ENCODE measurements at regions not wholly inside any gene's neighbourhood (a gene's known extent, or its start where the extent isn't known, plus 50 kb on each side); places are given as distances from the start of the nearest gene placed in this dataset.
"Not testable (repeated sequence)": the region's sequence is repeated elsewhere in the genome, so short reads cannot be mapped to it uniquely, and the experiment has no call there.

DNA sequence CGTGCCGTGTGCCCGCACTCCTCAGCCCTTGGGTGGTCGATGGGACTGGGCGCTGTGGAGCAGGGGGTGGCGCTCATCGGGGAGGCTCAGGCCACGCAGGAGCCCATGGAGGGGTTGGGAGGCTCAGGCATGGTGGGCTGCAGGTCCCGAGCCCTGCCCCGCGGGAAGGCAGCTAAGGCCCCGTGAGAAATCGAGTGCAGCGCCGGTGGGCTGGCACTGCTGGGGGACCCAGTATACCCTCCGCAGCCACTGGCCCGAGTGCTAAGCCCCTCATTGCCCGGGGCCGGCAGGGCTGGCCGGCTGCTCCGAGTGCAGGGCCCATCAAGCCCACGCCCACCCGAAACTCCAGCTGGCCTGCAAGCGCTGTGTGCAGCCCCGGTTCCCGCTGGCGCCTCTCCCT is 384.1 kb downstream of the GLUD2 start:
- not testable (repeated sequence) for DNase-seq (ENCODE audit: low read depth in 2 of 2)

DNA sequence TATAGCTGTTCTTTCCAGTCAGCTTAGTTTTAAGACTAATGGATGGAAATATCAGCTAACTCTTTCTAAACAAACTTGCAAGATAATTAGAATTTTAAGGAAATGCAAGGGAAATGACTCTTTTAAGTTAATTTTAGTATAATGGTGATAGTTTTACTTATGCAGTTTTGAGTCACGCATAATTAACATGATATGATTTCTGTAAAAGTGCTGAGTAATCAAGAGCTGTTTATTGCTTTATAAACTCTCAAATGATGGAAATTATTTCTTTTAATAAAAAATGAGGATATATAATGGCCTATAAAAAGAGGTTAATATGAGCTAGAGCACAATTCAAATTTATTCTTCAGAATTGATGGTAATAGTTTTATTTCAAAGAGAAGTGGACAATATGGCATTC is 385.9 kb downstream of the GLUD2 start:
- no peak for DNase-seq (ENCODE audit: low read depth in 2 of 2)

DNA sequence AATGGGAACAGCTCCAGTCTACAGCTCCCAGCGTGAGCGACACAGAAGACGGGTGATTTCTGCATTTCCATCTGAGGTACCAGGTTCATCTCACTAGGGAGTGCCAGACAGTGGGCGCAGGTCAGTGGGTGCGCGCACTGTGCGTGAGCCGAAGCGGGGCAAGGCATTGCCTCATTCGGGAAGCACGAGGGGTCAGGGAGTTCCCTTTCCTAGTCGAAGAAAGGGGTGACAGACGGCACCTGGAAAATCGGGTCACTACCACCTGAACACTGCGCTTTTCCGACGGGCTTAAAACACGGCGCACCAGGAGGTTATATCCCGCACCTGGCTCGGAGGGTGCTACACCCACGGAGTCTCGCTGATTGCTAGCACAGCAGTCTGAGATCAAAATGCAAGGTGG is 390.3 kb downstream of the GLUD2 start:
- not testable (repeated sequence) for DNase-seq (ENCODE audit: low read depth in 2 of 2)

DNA sequence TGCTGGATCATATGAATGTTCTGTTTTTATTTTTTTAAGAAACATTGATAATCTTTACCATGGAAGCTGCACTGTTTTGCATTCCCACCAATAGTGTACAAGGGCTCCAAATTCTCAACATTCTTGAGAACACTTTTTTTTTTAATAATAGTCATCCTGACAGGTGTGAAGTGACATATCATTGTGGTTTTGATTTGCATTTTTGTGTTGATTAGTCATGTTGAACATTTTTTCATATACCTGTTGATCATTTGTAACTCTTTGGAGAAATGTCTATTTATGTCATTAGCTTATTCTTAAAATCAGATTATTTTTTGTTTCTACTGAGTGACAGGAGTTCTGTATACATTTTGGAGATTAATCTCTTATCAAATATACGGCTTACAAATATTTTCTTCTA is 408.5 kb downstream of the GLUD2 start:
- no peak for DNase-seq (ENCODE audit: low read depth in 2 of 2)

DNA sequence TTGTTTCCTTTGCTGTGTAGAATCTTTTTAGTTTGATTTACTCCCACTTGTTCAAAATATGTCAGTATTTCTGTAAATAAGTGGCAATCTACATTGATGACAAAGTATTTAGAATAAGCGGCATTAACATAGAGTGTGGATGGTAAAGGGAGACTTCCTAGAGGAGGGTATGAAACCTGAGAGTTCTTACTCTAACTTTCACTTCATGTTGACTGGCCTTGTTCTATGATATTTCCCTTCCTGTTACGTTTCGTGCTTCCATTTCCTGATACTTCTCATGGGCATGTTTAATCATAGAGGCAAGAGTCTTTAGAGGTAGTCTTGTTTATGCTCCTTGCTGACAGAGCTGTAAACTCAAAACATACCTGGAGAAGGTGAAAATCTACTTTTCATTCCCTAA is 408.9 kb downstream of the GLUD2 start:
- no peak for DNase-seq (ENCODE audit: low read depth in 2 of 2)

DNA sequence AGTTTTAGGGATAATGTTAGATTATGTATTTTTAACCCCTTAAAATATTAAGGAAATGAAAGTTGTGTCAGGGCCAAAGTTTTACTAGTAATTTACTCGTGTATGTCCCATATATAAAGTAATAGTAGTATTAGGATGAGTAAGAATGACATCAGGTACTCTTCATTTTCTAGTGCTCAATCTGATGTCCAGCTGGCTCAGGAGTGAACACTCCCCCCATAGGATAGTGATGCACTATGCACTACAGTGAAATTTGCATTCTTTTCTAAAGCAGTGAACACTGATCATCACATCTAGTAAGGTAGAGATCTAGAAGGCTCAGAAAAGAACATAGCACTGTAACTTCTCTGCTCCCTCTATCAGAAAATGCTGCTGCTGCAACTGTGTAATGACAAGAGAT is 409.7 kb downstream of the GLUD2 start:
- no peak for DNase-seq (ENCODE audit: low read depth in 2 of 2)

DNA sequence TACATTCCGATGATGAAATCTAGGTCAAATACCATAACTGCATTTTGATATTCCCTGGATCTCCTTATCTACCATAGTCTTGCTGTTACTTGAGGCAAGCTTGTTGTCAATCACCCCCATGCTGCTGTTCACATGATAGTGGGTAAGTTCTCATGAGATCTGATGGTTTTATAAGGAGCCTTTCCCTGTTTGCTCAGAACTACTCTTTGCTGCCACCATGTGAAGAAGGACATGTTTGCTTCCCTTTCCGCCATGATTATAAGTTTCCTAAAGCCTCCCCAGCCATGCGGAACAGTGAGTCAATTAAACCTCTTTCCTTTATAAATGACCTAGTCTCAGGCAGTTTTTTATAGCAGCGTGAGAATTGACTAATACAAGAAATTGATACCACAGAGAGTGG is 432.0 kb downstream of the GLUD2 start:
- no peak for DNase-seq (ENCODE audit: low read depth in 2 of 2)

DNA sequence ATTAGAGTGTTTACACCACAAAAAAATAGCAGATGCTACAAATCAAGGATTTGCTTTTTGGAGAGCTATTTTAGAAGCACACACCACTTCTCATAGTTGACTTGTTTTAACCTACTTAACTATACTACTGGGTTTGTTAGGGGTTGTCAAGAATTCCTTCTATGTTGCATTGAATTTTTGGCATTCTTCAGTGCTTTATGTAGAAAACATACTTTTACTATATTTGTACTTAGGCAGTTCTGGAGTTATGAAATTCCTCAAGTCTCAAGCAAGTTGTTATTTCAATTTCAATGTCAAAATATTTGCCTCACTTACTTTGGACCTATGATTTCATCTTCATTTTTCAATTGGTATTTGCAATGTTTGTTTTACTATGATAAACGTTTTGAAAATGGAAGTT is 449.6 kb downstream of the GLUD2 start:
- no peak for DNase-seq (ENCODE audit: low read depth in 2 of 2)

DNA sequence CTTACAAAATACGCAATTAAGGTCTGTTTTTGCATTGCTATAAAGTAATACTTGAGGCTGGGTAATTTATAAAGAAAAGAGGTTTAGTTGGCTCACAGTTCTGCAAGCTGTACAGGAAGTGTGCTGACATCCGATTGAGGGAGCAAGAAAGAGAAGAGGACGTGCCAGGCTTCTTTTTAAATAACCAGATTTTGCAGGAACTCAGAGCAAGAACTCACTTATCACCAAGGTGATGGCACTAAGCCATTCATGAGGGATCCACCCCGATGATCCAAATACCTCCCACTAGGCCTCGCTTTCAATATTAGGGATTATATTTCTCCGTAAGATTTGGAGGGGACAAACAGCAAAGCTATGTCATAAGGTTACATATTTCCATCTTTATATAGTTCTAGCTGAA is 456.7 kb downstream of the GLUD2 start:
- DNase-seq (ENCODE audit: low read depth in 2 of 2), result no peak

DNA sequence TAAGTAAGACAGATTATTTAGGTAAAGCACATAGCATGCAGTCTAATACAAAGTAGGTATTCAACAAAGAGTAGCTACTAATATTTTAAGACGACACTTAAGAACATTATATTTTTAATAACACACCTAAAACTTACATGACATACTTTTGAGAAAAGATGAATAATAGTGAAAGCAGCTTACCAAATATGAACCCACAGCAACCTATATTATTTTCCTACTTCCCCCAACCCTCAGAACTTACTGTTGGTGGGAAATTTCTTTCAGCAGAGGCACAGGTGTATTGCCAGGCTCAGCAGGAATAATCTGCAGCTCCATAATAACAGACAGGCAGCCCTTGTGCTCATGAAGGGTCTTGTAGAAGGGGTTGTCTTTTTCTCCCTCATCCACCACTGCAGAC is 498.9 kb downstream of the GLUD2 start:
- DNase-seq (ENCODE audit: low read depth in 2 of 2), result no peak

DNA sequence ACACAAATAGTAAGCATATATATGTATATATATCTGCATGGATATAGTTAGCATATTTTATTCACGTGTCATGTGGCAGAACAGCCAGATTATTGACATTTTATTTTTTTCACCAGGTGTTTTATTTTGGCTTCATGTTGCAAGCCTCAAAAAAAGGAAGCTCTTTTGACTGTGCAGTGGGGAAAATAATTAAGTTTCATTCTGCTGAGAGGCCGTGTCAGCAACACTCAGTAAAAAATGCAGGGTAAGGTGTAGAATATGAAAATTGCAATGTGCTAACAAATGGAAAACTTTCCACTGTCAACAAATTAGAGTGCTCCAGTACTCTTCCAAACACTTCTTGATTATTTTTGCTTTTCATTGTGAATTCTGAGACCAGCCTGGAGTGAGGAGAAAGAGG is 511.5 kb downstream of the GLUD2 start:
- DNase-seq (ENCODE audit: low read depth in 2 of 2), result no peak

DNA sequence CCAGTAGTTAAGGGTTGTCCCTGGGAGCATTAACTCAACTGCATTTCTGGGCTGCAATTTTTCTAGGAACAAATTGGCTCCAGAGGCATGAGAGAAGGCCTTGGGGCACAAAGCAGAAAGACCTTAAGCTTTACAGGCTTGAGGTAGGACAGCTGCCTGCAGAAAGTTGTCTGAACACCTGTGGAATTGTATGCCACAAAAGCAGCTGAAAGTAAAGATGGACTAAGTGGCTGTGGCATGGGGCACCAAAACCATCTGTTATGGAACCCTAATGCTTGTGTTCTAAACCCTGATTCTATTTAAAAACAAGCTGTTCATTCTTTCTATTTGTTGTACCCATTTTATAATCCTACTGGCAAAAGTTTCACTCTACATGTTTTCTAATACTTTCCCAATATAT is 515.2 kb downstream of the GLUD2 start:
- no peak for DNase-seq (ENCODE audit: low read depth in 2 of 2)

DNA sequence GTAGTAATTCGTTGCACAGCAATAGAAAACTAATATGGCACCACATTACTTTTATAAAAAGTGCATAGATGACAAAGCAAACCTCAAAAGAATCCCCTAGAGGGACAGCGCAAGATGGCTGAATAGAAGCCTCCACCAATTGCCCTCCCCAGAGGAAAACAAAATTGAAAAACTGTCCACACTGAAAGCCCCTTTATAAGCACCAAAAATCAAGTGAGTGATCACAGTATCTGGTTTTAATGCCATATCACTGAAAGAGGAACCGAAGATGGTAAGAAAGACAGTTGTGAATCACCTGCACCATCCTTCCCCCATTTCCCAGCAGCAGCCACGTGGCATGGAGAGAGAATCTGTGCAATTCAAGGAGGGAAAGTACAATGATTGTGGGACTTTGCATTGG is 522.2 kb downstream of the GLUD2 start:
- DNase-seq (ENCODE audit: low read depth in 2 of 2), result no peak

DNA sequence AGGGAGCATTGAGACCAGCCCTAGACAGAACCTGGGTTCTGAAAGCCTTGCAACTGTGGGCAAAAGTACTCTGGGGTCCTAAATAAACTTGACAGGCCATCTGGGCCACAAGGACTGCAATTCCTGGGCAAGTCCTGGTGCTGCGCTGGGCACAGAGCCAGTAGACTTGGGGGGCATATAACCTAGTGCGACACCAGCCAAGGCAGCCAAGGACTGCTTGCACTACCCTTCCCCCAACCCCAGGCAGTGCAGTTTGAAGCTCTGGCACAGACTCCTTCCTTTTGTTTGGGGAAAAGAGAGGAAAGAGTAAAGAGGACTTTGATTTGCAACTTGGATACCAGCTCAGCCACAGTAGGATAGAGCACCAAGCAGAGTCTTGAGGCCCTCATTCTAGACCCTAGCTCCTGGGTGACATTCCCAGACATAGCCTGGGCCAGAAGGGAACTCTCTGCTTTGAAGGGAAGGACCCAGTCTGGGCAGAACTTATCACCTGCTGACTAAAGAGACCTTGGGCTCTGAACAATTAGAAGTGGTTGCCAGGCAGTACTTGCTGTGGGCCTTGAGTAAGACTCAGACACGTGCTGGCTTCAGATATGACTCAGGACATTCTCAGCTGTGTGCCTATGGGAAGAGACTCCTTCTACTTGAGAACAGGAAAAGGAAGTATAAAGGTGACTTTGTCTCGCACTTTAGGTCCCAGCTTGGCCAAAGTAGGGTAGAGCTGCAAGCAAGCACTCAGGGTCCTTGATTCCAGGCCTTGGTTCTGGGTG is 522.8 kb downstream of the GLUD2 start:
- DNase-seq (ENCODE audit: low read depth in 2 of 2), result no peak

DNA sequence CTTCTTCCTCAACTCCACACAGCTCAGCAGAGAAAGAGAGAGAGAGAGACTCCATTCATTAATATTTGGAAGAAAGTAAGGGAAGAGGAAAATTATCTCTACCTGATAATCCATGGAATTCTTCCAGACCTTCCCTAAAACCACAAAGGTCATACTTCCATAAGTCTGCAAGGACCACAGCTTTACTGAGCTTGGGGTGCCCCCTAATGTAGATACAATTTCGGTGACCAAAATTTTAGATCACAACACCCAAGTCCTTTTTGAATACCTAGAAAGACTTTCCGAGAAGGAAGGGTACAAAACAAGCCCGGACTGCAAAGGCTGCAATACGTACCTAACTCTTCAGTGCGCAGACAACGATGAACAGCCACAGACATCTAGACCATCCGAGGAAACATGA is 523.9 kb downstream of the GLUD2 start:
- DNase-seq (ENCODE audit: low read depth in 2 of 2), result no peak

DNA sequence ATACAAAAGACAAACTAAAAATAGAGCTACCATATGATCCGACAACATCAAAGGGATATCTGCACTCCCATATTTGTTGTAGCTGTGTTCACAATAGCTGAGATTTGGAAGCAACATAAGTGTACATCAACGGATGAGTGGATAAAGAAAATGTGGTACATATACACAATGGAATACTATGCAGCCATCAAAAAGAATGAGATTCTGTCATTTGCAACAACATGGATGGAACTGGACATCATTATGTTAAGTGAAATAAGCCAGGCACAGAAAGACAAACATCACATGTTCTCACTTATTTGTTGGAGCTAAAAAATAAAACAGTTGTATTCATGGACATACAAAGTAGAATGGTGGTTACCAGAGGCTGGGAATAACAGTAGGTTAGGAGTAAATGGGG is 527.0 kb downstream of the GLUD2 start:
- not testable (repeated sequence) for DNase-seq (ENCODE audit: low read depth in 2 of 2)

DNA sequence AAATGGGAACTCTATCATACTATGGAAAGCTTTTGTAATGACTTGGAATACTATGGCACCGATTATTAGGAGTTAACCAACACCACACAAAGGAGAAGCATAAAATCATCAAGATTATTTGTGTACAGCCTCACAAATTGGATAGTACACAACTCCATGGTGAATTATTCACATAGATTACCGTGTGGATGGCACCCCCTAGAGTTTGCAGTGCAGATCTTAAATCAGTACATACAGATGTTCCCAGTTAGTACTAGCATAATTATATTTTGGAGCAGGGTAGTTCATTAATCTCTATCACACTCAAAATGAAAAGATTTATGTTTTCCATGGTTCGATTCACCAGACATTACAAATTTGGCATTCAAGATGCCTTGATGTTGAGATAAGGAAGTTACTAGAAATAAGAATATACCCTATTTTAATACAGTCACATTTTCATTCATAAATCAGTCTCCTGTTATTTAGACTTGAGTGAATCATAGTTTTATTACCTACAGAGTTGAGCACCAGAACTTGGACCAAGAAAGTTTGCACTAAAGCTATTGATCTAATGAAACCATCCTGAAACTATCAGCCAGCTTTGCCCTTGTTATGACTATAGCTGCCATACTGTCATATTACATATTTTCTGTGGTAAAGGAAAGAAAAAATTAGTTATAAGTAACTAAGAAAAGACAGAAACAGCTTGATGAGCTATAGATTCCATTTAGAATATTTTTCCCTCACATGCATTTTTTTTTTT is 531.8 kb downstream of the GLUD2 start:
- no peak for DNase-seq (ENCODE audit: low read depth in 2 of 2)

DNA sequence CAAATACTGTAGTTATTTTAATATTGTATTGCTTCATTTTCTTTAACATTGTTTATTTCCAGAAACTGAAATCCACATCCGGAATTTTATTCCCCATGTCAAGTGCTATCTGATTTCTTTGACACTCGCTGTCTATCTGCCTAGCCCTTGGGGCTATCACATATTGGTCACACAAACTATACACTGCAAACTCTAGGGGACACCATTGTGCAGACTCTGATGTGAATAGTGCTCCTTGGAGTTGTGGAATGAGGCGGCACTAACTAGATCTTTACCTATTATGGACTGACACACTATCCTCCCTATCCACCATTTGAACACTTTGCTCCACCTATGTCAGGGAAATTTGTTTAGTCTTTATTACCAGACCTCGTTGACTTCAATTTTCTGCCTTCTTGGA is 534.5 kb downstream of the GLUD2 start:
- no peak for DNase-seq (ENCODE audit: low read depth in 2 of 2)

DNA sequence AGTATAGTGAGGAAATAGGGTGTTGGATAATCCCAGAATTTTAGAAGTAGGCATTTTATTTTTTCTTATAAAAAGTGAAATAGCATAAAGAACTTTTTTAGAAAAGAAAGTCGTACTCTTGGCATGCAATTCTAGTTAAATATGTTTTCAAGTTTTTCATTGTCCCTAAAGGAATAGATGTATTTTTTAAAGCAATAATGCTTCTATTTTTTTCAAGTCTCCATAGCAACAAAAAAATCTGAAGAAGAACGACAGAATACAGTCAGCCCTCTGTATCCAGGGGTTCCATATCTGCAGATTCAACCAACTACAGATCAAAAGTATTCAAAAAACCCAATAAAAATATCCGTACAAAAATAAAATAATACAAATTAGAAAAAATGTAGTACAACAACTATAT is 538.2 kb downstream of the GLUD2 start:
- DNase-seq (ENCODE audit: low read depth in 2 of 2), result no peak

DNA sequence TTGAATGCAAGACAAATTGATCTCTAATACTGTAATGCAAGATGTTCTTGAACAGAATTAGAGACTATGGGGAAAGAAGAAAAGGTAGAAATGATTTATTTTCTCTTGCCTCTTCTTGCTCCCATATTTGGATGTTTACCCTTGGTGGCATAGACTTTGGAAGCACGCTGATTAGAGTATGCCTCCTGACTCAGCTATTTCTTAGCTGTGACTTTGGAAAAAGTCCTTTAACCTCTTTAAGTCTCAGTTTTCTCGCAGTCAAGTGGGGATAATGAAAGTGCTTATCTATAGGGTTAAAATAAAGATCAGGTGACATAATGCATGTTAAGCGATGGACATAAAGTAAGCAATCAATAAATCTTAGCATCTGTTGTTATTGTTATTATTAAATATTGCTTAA is 545.5 kb downstream of the GLUD2 start:
- no peak for DNase-seq (ENCODE audit: low read depth in 2 of 2)

DNA sequence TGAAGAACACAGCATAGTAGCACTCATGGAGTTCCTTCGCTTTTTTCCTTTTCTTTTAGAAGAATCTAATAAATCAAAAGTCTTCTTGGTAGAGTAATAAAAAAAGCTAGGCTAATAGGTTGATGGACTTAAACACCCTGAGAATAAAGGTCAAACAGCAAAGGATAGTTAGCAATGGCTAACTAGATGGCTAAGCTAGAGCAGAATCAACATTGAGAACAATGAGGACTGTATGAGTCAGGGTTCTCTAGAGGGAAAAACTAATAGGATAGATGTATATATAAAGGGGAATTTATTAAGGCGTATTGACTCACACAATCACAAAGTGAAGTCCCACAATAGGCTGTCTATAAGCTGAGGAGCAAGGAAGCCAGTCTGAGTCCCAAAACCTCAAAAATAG is 550.9 kb downstream of the GLUD2 start:
- no peak for DNase-seq (ENCODE audit: low read depth in 2 of 2)

DNA sequence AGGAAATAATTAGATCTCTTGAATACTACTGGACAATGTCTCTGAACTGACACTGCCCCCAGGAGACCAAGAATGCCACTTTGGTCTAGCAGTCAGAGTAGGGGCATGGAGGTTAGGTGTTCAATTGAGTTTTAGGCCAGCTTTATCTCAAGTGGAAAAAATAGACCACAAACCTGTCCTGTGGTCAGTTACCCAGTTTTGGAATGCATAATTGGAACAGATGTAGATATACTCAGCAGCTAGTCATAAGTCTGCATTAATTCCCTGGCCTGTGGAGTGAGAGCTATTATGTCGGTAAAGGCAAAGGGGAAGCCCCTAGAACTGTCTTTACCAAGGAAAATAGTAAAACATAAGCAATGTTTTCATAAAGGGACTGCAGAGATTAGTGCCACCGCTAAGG is 587.7 kb downstream of the GLUD2 start:
- DNase-seq (ENCODE audit: low read depth in 2 of 2), result no peak

DNA sequence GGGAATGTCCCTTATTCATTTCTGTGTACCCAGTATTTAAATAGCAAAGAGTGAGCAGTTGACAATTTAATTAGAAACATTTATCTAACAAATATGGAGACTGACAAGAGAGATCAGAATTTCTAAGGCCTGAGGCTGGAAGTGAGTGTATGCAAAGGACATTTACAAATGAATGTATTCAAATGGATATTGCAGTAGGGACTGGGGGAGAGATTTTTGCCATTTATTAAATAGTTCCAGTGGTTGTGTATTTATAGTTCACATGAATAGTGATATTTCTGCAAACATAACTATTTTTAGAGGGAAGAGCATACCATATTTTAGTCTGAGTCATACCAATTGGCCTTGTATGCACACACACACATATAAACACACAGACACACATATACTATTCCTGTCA is 592.4 kb downstream of the GLUD2 start:
- no peak for DNase-seq (ENCODE audit: low read depth in 2 of 2)

DNA sequence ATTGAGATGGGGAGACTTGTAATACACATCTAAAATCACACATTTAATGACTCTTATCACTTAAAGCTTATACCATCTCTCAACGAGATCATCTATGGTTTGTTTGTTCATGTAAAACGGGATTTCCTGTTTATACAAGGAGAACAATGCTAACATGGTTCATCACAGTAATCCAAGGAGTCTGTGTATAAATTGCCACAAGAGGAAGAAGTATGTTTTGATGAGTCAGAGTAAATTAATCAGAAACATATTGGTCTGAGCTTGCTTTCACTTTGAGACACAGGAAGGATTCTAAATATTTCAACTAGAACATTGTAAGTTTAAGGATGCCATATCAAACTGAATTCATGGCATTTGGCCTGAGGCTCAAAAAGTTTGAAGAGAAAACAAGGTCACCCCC is 594.1 kb downstream of the GLUD2 start:
- DNase-seq (ENCODE audit: low read depth in 2 of 2), result no peak
